ENCODE measurements at regions not wholly inside any gene's neighbourhood (a gene's known extent, or its start where the extent isn't known, plus 50 kb on each side); places are given as distances from the start of the nearest gene placed in this dataset.
A peak's percentile ranks its signal among the peaks of the same experiment; 100 is the strongest.

DNA sequence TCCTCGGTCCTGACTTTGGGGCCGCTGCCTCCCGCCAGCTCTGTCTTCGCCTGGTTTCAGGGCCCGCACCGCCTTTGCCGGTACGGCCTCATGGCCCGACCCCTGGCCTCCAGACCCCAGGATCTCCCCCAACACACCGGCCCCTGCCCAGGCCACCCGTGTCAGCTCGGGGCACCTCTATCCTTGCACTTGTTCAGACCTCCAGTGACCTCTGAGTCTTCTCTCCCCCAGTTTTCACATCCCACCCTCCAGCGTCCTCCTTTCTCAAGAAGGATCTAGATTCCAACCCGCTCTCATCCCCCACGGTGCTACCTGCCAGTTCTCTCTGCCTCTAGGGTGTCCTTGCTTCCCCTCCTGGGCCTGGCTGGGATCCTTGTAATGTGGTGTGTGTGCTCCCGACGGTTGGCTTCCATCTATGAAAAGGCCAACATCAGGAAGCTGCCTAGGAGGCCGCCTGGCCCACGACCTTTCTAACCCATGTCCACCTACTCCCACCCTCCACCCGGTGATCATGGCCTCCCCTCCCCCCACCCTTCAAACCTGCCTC is 61.1 kb downstream of the SPATA31C2 start:
- DNase-seq (ENCODE audit: low spot score) = no peak
- TF ChIP-seq, protein P1, sequence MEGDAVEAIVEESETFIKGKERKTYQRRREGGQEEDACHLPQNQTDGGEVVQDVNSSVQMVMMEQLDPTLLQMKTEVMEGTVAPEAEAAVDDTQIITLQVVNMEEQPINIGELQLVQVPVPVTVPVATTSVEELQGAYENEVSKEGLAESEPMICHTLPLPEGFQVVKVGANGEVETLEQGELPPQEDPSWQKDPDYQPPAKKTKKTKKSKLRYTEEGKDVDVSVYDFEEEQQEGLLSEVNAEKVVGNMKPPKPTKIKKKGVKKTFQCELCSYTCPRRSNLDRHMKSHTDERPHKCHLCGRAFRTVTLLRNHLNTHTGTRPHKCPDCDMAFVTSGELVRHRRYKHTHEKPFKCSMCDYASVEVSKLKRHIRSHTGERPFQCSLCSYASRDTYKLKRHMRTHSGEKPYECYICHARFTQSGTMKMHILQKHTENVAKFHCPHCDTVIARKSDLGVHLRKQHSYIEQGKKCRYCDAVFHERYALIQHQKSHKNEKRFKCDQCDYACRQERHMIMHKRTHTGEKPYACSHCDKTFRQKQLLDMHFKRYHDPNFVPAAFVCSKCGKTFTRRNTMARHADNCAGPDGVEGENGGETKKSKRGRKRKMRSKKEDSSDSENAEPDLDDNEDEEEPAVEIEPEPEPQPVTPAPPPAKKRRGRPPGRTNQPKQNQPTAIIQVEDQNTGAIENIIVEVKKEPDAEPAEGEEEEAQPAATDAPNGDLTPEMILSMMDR (IDR thresholded peaks at IDR 0.05; ENCODE audit: borderline replicate concordance, control extremely low read depth, extremely low read depth, insufficient read depth, missing control alignments) = no peak
- in situ Hi-C loops (cut with MboI; ENCODE audit: low sequenced_read_pairs, unreplicated experiment) = no loop called here

DNA sequence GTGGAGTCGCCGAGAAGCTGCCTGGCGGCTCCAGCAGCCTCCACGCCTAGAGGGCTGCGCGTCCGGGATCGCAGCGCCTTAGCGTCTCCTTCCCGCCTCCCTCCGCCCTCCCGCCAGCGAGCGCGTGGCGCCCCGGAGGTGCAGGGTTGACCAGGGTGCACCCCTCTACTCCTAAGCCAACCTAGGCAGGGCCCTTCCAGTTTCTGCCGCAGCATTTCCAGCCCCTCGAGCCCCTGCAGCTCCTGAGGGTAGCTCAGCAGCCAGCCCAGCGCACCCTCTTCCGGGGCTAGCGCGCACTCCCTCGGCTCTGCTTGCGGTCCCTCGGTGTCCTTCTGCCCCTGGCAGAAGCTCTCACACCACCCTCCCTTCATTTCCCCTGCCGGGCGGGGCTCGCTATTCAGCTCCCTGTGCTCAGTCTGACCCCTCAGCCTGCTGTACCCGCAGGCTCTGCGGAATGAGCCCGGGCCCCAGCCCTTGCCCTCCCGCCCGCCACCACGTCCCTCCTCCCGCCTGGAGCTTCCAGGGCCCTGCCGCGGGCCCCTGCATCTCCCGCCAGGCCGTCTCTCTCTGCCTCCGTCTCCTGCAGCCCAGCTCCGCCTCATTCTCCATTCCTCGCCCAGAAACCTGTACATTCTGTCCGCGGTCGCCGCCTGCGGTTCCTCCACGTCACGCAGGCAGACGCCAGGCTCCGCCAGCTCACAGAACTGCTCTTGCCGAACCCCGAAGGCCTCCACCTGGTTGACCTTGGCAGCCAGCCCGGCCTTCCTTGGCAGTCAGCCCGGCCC is 61.8 kb downstream of the SPATA31C2 start:
- TF ChIP-seq, protein P1 (IDR thresholded peaks at IDR 0.05; ENCODE audit: borderline replicate concordance, control extremely low read depth, extremely low read depth, insufficient read depth, missing control alignments) = no peak
- peak; percentile 37 for DNase-seq (ENCODE audit: low spot score)
- in situ Hi-C loops (cut with MboI; ENCODE audit: low sequenced_read_pairs, unreplicated experiment) = no loop called here

DNA sequence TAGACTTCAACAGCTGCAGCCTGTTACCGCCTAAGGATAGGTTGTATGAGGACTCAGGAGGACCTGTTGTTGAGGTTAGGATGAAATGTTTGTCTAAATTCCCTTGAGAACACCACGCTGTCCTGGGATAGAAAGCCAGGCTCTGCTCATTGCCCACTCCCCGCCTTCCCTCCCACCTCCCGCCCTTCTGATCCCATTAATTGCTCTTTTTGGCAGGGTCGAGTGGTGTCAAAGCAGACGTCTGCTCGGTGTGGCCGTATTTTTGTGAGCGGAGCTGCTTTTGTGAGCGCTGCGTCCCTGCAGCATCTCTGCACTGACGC is 62.3 kb downstream of the SPATA31C2 start:
- TF ChIP-seq, protein P1 (IDR thresholded peaks at IDR 0.05; ENCODE audit: borderline replicate concordance, control extremely low read depth, extremely low read depth, insufficient read depth, missing control alignments) = peak; percentile 3
- no peak for DNase-seq (ENCODE audit: low spot score)
- in situ Hi-C loops (cut with MboI; ENCODE audit: low sequenced_read_pairs, unreplicated experiment) = no loop called here

DNA sequence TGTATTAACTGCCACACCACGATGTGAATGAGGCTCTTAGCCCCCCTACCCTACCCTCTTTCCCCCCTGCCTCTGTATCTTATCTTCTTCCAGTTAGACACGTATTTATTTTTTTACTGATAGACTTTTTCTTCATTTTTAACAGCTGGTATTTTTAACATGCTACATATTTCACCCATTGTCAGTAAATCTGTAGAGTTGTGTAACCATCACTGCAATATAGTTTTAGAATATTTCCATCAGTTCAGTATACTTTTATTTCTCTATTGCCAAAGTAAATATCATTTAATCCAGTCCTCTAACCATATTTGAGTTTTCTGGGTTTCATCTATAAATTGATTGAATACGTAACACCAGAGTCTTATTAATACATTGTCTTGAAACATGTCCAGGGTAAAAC is 62.8 kb downstream of the SPATA31C2 start:
- TF ChIP-seq, protein P1 (IDR thresholded peaks at IDR 0.05; ENCODE audit: borderline replicate concordance, control extremely low read depth, extremely low read depth, insufficient read depth, missing control alignments) = no peak
- no peak for DNase-seq (ENCODE audit: low spot score)
- in situ Hi-C loops (cut with MboI; ENCODE audit: low sequenced_read_pairs, unreplicated experiment) = no loop called here

DNA sequence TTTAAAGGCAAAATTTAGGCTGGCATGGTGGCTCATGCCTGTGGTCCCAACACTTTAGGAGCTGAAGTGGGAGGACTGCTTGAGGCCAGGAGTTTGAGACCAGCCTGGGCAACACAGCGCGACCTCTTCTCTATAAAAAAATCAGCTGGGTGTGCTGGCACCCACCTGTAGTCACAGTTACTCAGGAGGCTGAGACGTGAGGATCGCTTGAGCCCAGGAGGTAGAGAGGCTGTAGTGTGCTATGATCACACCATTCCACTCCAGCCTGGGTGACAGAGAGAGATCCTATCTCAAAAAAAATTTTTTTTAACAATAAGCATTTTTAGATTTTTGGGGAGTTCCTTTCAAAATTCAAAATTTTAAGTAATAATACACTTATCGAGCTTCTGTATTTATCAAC is 63.3 kb downstream of the SPATA31C2 start:
- in situ Hi-C loops (cut with MboI; ENCODE audit: low sequenced_read_pairs, unreplicated experiment) = no loop called here
- DNase-seq (ENCODE audit: low spot score) = no peak
- TF ChIP-seq, protein P1 (IDR thresholded peaks at IDR 0.05; ENCODE audit: borderline replicate concordance, control extremely low read depth, extremely low read depth, insufficient read depth, missing control alignments) = no peak

DNA sequence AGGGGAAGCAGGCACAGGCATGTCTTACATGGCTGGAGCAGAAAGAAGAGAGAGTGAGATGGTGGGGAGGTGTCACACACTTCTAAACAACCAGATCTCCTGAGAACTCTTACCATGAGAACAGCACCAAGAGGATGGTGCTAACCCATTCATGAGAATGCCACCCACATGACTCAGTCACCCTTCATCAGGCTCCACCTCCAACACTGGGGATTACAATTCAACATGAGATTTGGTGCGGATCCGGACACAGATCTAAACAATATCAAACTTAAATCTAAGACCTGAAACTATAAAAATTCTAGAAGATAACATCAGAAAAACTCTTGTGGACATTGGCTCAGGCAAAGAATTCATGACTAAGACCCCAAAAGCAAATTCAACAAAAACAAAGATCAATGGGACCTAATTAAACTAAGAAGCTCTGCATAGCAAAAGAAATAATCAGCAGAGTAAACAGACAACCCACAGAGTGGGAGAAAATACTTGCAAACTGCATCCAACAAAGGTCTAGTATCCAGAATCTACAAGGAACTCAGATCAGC is 65.4 kb downstream of the SPATA31C2 start:
- in situ Hi-C loops (cut with MboI; ENCODE audit: low sequenced_read_pairs, unreplicated experiment) = no loop called here
- TF ChIP-seq, protein P1 (IDR thresholded peaks at IDR 0.05; ENCODE audit: borderline replicate concordance, control extremely low read depth, extremely low read depth, insufficient read depth, missing control alignments) = no peak
- DNase-seq (ENCODE audit: low spot score) = no peak
